SK-N-SH treated with all-trans-retinoic acid at 6 μM for 48 hours (cell line): ENCODE measurements at regions not wholly inside any gene's neighbourhood (a gene's known extent, or its start where the extent isn't known, plus 50 kb on each side); places are given as distances from the start of the nearest gene placed in this dataset.

Source experiments
- ARNTL ChIP-seq: fragments of 450-650 bp; formaldehyde crosslinking; IDR thresholded peaks from 2 replicates; pipeline ENCODE4 v1.5.0; 2020; ENCODE audit warnings: low read depth, mild to moderate bottlenecking, moderate library complexity, borderline replicate concordance
- BACH2 ChIP-seq: fragments of 250-450 bp; sonication (Bioruptor Pico); IDR thresholded peaks from 2 replicates; pipeline ENCODE4 v1.9.0; 2021; ENCODE audit warnings: mild to moderate bottlenecking, borderline replicate concordance
- ISL1 ChIP-seq: fragments of 250-450 bp; sonication (Bioruptor Pico); IDR thresholded peaks from 2 replicates; pipeline ENCODE4 v2.1.2; 2022; ENCODE audit warnings: mild to moderate bottlenecking, moderate library complexity
- OSR1 ChIP-seq: fragments of 250-450 bp; sonication (Bioruptor Pico); IDR thresholded peaks from 2 replicates; pipeline ENCODE4 v1.8.0; 2022; ENCODE audit warnings: moderate library complexity, mild to moderate bottlenecking, inconsistent platforms
- SNAI2 ChIP-seq: fragments of 250-450 bp; sonication (Bioruptor Pico); IDR thresholded peaks from 2 replicates; pipeline ENCODE4 v1.5.0; 2020; ENCODE audit warnings: mild to moderate bottlenecking, moderate library complexity
- ZC3H10 ChIP-seq: fragments of 250-450 bp; sonication (Bioruptor Pico); IDR thresholded peaks from 2 replicates; pipeline ENCODE4 v1.5.1; 2021; ENCODE audit warnings: mild to moderate bottlenecking, moderate library complexity
- ZFP3 ChIP-seq: fragments of 250-450 bp; sonication (Bioruptor Pico); IDR thresholded peaks from 2 replicates; pipeline ENCODE4 v1.5.0; 2020; ENCODE audit warnings: mild to moderate bottlenecking, moderate library complexity
- ZFP30 ChIP-seq: fragments of 450-650 bp; formaldehyde crosslinking; IDR thresholded peaks from 2 replicates; pipeline ENCODE4 v1.5.0; 2022; ENCODE audit warnings: mild to moderate bottlenecking, moderate library complexity
- TF ChIP-seq, protein P1 (sequence below): fragments of 250-450 bp; sonication (Bioruptor Pico); IDR thresholded peaks from 2 replicates; pipeline ENCODE4 v1.5.1; 2021; ENCODE audit warnings: mild to moderate bottlenecking, moderate library complexity
- TF ChIP-seq, protein P2 (sequence below): fragments of 250-450 bp; sonication (Bioruptor Pico); IDR thresholded peaks from 2 replicates; pipeline ENCODE4 v1.8.0; 2020; ENCODE audit warnings: mild to moderate bottlenecking, moderate library complexity, borderline replicate concordance
- TF ChIP-seq, protein P3 (sequence below): fragments of 250-450 bp; sonication (Bioruptor Pico); IDR thresholded peaks from 2 replicates; pipeline ENCODE4 v1.5.1; 2020; ENCODE audit warnings: low read depth, mild to moderate bottlenecking, moderate library complexity
- TF ChIP-seq, protein P4 (sequence below): fragments of 250-450 bp; sonication (Bioruptor Pico); IDR thresholded peaks from 2 replicates; pipeline ENCODE4 v1.5.0; 2020; ENCODE audit warnings: mild to moderate bottlenecking, moderate library complexity

DNA sequence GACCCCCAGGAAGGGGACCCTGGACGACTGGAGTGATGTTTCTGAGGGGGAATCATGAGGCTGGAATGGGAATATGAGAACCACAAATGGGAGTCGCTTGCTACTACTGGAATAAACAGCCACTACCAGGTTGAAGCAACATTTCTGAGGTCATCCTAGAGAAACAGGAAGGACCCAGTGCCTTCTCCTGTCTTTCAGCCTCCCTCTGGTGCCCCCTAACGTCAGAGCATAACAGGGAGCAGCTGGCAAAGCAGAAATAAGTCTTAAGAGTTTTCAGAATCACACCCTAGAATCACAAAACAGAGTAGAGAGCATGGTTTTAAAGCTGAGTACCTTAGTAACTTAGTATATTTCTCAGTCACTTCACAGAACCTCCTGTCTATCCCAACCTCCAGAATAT, 347.8 kb upstream of the PITX2 start:
- TF ChIP-seq, protein P1, sequence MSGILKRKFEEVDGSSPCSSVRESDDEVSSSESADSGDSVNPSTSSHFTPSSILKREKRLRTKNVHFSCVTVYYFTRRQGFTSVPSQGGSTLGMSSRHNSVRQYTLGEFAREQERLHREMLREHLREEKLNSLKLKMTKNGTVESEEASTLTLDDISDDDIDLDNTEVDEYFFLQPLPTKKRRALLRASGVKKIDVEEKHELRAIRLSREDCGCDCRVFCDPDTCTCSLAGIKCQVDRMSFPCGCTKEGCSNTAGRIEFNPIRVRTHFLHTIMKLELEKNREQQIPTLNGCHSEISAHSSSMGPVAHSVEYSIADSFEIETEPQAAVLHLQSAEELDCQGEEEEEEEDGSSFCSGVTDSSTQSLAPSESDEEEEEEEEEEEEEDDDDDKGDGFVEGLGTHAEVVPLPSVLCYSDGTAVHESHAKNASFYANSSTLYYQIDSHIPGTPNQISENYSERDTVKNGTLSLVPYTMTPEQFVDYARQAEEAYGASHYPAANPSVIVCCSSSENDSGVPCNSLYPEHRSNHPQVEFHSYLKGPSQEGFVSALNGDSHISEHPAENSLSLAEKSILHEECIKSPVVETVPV, result no peak
- TF ChIP-seq, protein P2, sequence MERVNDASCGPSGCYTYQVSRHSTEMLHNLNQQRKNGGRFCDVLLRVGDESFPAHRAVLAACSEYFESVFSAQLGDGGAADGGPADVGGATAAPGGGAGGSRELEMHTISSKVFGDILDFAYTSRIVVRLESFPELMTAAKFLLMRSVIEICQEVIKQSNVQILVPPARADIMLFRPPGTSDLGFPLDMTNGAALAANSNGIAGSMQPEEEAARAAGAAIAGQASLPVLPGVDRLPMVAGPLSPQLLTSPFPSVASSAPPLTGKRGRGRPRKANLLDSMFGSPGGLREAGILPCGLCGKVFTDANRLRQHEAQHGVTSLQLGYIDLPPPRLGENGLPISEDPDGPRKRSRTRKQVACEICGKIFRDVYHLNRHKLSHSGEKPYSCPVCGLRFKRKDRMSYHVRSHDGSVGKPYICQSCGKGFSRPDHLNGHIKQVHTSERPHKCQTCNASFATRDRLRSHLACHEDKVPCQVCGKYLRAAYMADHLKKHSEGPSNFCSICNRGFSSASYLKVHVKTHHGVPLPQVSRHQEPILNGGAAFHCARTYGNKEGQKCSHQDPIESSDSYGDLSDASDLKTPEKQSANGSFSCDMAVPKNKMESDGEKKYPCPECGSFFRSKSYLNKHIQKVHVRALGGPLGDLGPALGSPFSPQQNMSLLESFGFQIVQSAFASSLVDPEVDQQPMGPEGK (CRISPR knock-in tag), result no peak
- TF ChIP-seq ISL1 (CRISPR knock-in tag) (no peak), ZFP3 (no peak), OSR1 (CRISPR knock-in tag) (no peak), ZFP30 (CRISPR knock-in tag) (no peak), ARNTL (no peak), SNAI2 (CRISPR knock-in tag) (no peak), ZC3H10 (CRISPR knock-in tag) (no peak), BACH2 (CRISPR knock-in tag) (no peak)
- TF ChIP-seq, protein P3, sequence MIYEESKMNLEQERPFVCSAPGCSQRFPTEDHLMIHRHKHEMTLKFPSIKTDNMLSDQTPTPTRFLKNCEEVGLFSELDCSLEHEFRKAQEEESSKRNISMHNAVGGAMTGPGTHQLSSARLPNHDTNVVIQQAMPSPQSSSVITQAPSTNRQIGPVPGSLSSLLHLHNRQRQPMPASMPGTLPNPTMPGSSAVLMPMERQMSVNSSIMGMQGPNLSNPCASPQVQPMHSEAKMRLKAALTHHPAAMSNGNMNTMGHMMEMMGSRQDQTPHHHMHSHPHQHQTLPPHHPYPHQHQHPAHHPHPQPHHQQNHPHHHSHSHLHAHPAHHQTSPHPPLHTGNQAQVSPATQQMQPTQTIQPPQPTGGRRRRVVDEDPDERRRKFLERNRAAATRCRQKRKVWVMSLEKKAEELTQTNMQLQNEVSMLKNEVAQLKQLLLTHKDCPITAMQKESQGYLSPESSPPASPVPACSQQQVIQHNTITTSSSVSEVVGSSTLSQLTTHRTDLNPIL (CRISPR knock-in tag), result no peak
- TF ChIP-seq, protein P4, sequence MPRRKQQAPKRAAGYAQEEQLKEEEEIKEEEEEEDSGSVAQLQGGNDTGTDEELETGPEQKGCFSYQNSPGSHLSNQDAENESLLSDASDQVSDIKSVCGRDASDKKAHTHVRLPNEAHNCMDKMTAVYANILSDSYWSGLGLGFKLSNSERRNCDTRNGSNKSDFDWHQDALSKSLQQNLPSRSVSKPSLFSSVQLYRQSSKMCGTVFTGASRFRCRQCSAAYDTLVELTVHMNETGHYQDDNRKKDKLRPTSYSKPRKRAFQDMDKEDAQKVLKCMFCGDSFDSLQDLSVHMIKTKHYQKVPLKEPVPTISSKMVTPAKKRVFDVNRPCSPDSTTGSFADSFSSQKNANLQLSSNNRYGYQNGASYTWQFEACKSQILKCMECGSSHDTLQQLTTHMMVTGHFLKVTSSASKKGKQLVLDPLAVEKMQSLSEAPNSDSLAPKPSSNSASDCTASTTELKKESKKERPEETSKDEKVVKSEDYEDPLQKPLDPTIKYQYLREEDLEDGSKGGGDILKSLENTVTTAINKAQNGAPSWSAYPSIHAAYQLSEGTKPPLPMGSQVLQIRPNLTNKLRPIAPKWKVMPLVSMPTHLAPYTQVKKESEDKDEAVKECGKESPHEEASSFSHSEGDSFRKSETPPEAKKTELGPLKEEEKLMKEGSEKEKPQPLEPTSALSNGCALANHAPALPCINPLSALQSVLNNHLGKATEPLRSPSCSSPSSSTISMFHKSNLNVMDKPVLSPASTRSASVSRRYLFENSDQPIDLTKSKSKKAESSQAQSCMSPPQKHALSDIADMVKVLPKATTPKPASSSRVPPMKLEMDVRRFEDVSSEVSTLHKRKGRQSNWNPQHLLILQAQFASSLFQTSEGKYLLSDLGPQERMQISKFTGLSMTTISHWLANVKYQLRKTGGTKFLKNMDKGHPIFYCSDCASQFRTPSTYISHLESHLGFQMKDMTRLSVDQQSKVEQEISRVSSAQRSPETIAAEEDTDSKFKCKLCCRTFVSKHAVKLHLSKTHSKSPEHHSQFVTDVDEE (CRISPR knock-in tag), result no peak
